ENCODE measurements at regions not wholly inside any gene's neighbourhood (a gene's known extent, or its start where the extent isn't known, plus 50 kb on each side); places are given as distances from the start of the nearest gene placed in this dataset.
"Not testable (repeated sequence)": the region's sequence is repeated elsewhere in the genome, so short reads cannot be mapped to it uniquely, and the experiment has no call there.

DNA sequence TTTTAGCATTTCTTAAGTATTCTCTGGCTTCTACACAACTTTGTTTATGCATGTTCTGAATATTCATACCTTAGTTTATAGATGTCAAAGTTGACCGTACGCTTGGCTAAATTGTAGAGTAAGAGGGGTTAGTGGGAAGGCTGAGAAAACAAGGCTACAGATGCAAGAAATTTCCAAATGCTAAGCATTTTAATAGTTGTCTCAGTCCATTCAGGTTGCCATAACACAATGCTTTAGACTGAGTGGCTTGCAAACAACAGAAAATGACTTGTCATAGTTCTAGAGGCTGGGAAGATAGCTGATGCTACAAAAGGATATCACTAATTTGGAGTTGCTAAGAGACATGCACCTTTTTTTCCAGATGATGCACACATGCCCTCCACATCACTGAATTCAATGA is 53.0 kb upstream of the C1QTNF3 start:
- not testable (repeated sequence) for DNase-seq

DNA sequence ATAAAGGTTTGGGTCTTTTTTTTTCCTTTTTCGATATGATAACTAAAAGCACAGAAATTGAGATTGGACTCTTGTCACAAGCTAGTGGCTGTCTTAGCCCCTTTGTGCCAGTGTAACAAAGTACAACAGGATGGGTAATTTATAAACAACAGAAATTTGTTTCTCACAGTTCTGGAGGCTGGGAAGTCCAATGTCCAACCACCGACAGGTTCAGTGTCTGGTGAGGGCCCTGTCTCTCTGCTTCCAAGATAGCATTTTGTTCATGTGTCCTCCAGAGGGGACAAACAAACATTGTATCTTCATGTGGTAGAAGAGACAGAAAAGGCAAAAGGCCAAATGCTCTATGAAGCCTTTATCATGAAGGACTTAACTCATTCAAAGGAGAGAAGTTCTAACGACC is 56.9 kb upstream of the C1QTNF3 start:
- not testable (repeated sequence) for DNase-seq

DNA sequence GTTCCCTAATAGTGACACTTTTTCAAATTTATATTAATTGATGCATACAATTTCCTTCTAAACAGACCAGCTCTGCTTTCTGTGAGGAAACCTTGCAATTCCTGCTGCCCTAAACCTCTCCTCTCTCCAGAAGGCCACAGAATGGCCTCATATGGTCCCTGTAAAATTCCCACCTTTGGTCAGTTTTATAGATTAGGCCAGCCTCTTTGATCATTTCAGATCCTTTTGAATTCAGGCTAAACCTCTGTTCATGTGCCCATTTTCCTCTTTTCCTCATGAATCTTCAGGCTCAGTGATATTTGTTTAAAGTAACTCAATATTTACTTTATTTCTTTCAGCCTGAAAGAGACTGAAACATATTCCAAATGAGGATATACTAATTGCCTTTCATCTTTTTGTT is 58.6 kb upstream of the C1QTNF3 start:
- not testable (repeated sequence) for DNase-seq

DNA sequence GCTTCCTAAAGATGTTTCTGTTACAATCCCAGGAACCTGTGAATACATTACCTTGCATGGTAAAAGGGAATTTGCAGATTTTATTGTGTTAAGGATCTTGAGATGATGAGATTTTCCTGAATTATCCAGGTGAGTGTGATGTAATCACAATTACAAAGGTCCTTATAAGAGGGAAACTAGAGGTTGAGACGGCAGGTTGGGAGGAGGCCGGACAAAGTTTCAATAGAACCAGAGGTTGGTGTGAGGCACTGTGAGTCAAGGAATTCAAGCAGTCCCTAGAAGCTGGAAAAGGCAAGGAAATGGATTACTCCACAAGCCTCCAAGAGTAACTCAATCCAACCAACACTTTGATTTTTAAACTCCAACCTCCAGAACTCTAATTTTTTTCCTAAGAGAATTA is 65.9 kb upstream of the C1QTNF3 start:
- DNase-seq, result not testable (repeated sequence)

DNA sequence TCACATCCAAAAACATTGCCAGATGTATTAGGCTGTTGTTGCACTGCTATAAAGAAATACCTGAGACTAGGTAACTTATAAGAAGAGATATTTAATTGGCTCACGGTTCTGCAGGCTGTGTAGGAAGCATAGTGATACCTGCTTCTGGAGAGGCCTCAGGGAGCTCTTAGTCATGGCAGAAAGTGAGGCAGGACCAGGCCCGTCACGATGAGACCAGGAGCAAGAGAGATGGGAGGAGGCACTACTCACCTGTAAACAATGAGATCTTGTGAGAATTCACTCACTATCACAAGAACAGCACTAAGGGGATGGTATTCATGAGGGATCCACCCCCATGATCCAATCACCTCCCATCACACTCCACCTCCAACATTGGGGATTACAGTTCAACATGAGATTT is 81.3 kb upstream of the C1QTNF3 start:
- not testable (repeated sequence) for DNase-seq

DNA sequence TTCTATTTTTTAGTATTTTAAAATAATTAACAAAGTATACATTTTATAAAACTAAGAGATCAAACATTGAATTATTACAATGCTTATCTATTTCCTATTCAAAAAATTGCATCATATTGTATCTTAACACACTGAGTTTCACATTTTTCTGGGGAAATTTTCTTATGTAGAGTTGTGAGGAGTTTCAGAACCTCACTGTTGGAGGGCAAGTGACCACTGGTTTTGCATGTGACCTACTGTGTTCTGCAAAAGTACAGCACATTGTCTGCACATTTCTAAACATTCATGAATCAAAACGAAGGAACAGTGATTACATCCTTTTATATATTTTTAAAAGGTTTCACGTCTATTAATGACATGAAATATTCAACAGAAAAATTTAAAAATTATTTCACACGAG is 82.3 kb upstream of the C1QTNF3 start:
- DNase-seq, result not testable (repeated sequence)

DNA sequence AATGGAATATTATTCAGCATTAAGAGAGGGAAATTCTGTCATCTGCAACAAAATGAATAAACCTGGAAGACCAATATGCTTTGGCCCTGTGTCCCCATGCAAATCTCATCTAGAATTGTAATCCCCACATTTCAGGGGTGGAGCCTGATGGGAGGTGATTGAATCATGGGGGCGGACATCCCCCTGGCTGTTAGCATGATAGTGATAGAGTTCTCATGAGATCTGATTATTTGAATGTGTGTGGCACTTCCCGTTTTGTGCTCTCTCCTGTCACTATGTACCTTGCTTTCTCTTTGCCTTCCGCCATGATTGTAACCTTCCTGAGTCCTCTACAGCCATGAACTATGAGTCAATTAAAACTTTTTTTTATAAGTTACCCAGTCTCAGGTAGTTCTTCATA is 83.7 kb upstream of the C1QTNF3 start:
- DNase-seq, result not testable (repeated sequence)

DNA sequence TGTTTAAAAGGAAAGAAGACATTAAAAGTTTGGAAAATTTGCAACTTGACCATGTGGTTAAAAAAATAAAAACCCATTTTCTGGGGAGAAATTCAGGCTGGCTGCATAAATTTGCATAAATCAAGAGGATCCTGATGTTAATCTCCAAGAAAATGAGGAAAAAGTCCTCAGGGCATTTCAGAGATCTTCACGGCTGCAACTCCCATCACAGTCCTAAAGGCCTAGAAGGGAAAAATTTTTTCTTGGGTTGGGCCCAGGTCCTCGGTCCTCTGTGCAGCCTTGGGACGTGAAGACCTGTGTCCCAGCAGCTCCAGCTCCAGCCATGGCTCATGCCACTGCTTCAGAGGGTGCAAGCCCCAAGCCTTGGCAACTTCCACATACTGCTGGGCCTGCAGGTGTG is 84.8 kb upstream of the C1QTNF3 start:
- DNase-seq, result not testable (repeated sequence)

DNA sequence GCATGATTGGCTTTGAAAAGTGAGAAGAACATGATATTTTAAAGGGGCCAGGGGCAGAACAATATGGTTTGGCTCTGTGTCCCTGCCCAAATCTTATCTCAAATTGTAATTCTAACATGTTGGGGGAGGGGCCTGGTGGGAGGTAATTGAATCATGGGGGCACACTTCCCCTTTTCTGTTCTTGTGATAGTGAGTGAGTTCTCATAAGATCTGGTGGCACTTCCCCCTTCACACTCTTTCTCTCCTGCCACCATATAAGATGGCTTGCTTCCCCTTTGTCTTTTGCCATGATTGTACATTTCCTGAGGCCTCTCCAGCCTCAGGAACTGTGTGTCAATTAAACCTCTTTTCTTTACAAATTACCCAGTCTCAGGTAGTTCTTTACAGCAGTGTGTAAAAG is 85.9 kb upstream of the C1QTNF3 start:
- not testable (repeated sequence) for DNase-seq

DNA sequence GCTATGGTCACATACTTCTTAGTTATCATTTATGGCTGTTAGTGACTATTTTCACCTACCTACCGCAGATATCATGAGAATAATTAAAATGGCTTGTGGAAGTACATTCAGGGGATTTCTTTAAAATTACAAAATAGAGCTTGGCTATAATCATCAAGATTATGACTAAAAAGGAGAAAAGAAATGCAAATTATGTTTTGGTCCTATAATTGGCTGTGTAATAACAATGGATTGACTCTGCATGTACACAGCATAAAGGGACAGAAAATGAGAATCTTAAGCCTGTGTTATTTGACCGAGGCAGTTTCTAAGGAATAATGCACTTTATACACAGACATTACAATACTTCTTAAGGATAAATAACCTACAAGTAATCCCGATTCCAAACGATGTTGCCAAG is 112.0 kb upstream of the C1QTNF3 start:
- DNase-seq, result not testable (repeated sequence)

DNA sequence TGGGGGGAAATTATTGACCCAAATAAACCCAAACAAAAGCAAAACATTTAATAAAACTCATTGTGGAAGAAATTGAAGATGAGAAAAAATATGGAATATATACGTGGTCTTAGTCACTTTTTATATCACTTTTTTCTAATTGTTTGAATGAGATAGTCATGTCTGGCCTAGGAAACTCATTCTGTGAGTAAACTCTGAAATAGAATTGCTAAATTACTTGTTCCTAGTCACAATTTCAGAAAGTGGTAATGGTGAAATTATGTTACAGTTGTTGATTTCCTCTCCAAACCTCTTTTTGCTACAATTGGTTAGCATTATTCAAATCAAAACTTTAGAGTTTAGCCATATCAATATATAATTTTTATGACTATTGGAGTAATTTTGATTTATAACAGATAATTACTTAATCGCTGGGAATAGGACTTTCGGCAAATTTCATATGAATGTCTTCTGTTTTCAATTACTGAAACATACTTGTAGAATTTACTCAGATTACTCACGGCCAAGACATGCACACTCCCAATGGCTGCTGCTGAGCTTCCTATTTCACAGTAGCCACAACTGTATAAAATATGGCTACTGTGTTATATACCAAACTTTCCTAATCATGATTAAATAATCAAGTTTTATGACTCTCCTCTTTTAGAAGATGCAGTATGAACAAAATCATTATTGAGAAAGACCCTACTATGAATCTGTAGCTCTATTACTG is 113.8 kb upstream of the C1QTNF3 start:
- DNase-seq, result not testable (repeated sequence)

DNA sequence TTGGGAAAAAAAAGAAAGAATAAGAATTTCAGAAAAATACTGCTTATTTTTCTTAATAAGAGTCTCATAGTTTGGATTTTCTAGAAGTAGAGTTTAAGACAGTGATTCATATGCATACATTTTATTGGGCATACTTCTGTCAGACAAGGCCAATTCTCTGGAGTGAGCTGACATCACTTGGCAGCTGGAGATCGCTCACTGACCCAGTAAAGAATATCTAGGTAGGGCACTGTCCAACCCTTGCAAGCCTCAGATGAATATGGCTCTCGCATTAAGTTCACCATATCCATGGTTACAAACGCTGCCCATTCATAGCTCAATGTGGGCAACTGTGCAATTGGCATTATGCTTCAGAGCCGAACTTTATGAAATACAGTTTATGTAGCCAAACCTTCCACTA is 117.9 kb upstream of the C1QTNF3 start:
- DNase-seq, result not testable (repeated sequence)

DNA sequence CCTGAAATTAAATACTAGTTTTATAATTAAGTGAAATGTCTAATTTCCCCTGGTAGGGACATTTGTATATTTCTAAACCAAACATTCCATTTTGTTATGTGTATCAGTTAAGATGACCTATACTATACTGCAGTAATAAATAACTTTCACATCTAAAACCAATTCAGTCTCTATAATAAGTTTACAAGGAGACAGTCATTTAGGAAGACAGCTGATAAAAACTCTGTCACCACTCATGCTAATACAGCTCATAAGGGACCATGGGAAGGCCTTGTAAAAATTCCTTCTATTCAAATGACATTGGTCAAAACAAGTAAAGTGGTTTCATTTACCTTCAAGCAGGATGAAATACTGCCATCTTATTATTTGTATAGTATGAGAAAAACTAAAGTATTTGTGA is 128.4 kb upstream of the C1QTNF3 start:
- not testable (repeated sequence) for DNase-seq

DNA sequence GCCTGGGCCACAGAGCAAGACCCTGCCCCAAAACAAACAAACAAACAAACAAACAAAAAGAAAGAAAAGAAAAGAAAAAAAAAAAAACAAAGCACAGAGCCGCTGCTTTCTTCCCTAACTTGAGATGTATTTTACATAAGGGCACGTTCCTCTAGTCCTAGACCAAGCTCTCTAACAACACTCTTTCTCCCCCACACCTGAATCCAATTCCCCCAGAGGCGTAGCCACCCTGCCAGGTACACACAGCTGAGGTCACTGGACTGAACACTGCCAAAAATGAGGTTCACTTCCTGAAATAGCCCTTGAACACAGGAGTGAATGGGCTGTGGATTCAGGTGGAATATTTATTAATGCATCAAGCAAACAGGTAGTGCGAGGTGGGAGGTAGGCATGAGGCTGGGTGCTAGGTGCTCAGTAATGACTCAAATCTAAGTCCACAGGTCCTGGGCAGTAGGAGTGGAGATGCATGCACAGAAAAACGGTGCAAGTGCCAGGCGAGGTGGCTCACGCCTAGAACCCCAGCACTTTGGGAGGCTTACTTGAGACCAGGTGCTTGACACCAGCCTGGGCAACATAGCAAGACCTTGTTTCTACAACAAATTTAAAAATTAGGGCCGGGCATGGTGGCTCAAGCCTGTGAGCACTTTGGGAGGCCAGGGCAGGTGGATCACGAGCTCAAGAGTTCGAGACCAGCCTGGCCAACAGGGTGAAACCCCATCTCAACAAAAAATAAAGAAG is 136.6 kb upstream of the C1QTNF3 start:
- not testable (repeated sequence) for DNase-seq

DNA sequence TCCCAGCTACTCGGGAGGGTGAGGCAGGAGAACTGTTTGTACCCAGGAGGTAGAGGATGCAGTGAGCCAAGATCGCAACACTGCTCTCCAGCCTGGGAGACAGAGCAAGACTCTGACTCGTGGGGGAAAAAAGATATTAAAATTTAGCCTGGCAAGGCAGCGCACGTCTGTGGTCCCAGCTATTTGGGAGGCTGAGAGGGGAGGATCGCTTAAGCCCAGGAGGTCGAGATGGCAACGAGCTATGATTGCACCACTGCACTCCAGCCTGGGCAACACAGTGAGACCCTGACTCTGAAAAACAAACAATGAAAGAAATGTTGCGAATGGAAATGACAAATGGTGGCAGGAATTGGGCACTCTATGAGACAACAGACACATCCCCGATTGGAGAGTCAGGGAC is 137.2 kb upstream of the C1QTNF3 start:
- not testable (repeated sequence) for DNase-seq

DNA sequence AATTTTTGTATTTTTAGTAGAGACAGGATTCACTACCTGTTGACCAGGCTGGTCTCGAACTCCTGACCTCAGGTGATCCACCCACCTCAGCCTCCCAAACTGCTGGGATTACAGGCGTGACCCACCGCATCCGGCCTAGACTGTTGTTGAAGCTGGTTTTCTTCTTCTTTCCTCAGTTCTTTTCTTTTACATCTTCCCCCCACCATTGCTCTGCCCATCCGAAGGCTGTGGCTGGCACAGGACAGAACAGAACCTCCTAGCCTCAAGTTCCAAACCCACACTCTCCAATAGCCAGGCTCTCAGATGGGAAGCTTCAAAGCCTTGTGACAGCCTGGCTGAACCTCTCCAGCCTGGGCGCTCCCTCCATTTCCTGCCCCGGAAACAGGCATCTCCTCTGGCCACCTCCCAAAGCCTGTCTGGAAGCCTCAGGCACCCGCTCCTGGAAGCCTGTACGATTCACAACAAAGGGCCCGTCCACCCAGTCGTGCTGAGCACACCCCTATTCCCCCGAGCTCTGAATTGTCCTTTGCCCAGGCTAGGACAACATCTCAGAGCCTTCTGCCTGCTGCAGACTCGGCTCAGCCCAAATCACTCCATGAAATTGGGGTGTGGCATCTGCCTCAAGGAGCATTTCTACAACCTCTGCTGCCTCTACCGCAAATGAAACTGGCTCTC is 138.1 kb upstream of the C1QTNF3 start:
- not testable (repeated sequence) for DNase-seq

DNA sequence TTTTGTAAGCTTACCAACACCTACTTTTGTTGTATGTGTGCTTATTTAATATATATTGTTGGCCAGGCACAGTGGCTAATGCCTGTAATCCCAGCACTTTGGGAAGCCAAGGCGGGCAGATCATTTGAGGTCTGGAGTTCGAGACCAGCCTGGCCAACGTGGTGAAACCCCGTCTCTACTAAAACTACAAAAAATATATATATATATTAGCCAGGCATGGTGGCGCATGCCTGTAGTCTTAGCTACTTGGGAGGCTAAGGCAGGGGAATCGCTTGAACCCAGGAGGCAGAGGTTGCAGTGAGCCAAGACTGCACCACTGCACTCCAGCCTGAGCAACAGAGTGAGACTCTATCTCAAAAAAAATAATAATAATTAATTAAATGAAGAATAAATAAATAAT is 142.0 kb upstream of the C1QTNF3 start:
- DNase-seq, result not testable (repeated sequence)

DNA sequence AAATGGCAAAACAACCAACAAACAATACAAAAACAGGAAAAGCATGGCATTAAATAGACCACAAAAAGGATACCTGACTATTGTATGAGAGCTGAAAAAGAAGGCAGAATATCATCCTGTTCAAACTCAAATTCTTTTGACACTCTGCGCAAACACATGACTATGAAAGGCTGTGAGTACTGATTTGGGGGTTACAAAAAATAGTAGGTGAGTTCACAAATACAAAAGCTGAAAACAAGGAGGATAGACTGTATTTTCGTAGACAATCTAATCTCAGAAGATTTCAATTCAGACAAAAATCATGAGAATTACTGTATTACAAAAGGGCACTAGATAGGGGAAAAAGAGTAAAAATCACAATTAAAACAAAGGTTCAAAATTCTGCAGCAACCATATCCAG is 142.6 kb upstream of the C1QTNF3 start:
- not testable (repeated sequence) for DNase-seq

DNA sequence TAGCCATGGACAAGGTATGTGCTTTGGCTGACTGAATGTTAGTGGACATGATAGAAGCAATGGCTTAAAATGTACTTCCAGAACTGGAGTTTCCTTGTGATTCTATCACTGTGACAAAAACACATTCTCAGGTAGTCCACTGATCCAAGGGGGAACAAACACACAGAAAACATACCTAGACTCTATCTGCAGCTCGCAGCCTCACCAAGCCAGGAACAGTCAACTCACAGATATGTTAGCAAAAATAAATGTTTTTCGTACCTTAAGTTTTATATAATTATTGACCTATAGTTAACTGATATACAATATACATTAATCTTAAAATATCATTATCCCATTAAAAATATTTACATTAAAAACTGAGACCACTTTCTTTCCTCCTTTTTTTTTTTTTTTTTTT is 143.1 kb upstream of the C1QTNF3 start:
- DNase-seq, result not testable (repeated sequence)

DNA sequence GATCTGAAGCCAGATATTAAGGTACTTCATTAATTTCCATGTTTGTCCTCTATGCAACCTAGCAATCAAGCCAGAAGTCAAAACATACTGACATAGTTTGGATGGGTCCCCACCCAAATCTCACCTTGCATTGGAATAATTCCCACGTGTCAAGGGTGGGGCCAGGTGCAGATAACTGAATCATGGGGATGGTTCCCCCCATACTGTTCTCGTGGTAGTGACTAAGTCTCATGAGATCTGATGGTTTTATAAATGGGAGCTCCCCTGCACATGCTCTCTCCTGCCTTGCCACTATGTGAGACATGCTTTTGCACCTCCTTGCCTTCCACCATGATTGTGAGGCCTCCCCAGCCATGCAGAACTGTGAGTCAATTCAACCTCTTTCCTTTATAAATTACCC is 143.9 kb upstream of the C1QTNF3 start:
- not testable (repeated sequence) for DNase-seq

DNA sequence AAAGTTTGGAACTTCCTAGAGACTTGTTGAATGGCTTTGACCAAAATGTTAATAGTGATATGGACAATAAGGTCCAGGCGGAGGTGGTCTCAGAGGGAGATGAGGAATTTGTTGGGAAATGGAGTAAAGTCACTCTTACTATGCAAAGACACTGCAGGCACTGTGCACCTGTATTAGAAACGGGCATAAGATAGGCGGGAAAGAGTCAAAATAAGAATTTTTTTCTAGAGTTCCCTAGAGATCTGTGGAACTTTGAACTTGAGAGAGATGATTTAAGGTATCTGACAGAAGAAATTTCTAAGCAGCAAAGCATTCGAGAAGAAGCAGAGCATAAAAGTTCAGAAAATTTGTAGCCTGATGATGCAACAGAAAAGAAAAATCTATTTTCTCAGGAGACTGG is 144.4 kb upstream of the C1QTNF3 start:
- not testable (repeated sequence) for DNase-seq

DNA sequence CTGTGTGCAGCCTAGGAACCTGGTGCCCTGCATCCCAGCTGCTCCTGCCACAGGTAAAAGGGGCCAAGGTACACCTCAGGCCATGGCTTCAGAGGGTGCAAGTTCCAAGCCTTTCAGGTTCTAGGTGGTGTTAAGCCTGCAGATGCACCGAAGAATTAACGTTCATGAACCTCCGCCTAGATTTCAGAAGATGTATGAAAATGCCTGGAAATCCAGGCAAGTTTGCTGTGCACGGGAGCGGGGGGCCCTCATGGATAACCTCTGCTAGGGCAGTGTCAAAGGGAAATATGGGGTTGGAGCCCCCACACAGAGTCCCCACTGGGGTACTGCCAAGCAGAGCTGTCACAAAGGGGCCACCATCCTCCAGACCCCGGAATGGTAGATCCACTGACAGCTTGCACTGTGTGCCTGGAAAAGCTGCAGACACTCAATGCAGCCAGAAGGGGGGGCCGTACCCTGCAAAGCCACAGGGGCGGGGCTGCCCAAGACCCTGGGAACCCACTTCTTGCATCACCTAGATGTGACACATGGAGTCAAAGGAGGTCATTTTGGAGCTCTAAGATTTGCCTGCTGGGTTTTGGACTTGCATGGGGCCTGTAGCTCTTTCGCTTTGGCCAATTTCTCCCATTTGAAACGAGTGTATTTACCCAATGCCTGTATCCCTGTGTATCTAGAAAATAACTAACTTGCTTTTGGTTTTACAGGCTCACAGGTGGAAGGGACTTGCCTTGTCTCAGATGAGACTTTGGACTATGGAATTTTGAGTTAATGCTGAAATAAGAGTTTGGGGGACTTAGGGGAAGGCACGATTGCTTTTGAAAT is 145.2 kb upstream of the C1QTNF3 start:
- not testable (repeated sequence) for DNase-seq

DNA sequence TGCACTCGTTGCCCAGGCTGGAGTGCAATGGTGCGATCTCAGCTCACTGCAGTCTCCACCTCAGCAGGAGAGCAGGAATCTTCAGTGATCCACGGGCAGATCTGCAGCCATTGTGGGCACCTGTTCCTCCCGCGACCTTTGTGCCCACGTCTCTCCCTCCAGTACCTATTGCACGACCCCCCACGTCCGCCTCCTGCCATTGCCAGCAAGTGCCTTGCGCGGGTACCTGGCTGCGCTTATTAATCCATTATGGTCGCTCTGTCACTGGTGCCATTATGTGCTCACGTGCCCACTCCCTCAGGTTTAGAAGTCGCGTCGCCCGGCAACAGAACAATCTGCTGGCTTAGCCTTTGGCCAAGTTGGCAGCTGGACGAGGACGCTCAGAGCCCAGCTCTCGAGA is 146.2 kb upstream of the C1QTNF3 start:
- not testable (repeated sequence) for DNase-seq
